Naive thymus-derived CD4-positive, alpha-beta T cell (primary cell): ENCODE measurements at regions not wholly inside any gene's neighbourhood (a gene's known extent, or its start where the extent isn't known, plus 50 kb on each side); places are given as distances from the start of the nearest gene placed in this dataset.

Source experiments
- ATAC-seq: fragments of 150-1000 bp; cut with Tn5 transposase; 2 replicates; pipeline ENCODE4 v1.10.0; 2021; ENCODE audit warnings: mild to moderate bottlenecking, moderate library complexity
- CTCF ChIA-PET: fragments of 350-600 bp; sonication (Branson Sonifier 250); formaldehyde crosslinking; loops from one replicate; lab custom pipeline; 2021; ENCODE audit warnings: antibody characterized with exemption; lab: Charles Lee
- POLR2A ChIA-PET: fragments of 350-600 bp; sonication (Branson Sonifier 250); formaldehyde crosslinking; loops from one replicate; lab custom pipeline; 2021; ENCODE audit warnings: antibody characterized with exemption, inconsistent platforms; lab: Charles Lee
- DNase-seq, 9 donors: peaks; one replicate each; pipeline versions ENCODE4 v3.0.0 to v3.0.0-alpha.2; 2020 to 2022; ENCODE audit warnings: mixed read lengths in 1 of 9
- H3K27ac ChIP-seq: one replicate; pipeline ENCODE4 v1.7.0; 2013; ENCODE audit warnings: mild to moderate bottlenecking, low read depth, low read length, moderate library complexity
- H3K27me3 ChIP-seq, 2 donors: one replicate each; pipeline ENCODE4 v1.7.0; 2013; ENCODE audit warnings: low read length in 2 of 2, mild to moderate bottlenecking in 2 of 2, moderate library complexity in 2 of 2; ENCODE audit not compliant: control insufficient read depth in 2 of 2, insufficient read depth in 2 of 2
- H3K36me3 ChIP-seq, 3 experiments: 1 replicate in 2 of 3; 2 replicates in 1 of 3; pipeline ENCODE4 v1.7.0; 2013; ENCODE audit warnings: low read length in 3 of 3, mild to moderate bottlenecking in 3 of 3, moderate library complexity in 1 of 3; ENCODE audit not compliant: insufficient read depth in 3 of 3, control insufficient read depth in 2 of 3
- H3K4me1 ChIP-seq, 2 donors: one replicate each; pipeline ENCODE4 v1.7.0; 2013; ENCODE audit warnings: low read length in 2 of 2, mild to moderate bottlenecking in 2 of 2, moderate library complexity in 1 of 2; ENCODE audit not compliant: control insufficient read depth in 2 of 2, insufficient read depth in 2 of 2
- H3K4me3 ChIP-seq: 2 replicates; pipeline ENCODE4 v1.7.0; 2013; ENCODE audit warnings: mild to moderate bottlenecking, low read length
- H3K9me3 ChIP-seq, 3 experiments: 1 replicate in 2 of 3; 2 replicates in 1 of 3; pipeline ENCODE4 v1.7.0; 2013; ENCODE audit warnings: low read length in 3 of 3; ENCODE audit not compliant: control insufficient read depth in 2 of 3
- H3K27ac Mint-ChIP-seq, 9 donors: one replicate each; pipeline ENCODE4 v1.8.0; 2020 to 2022; ENCODE audit warnings: mixed read lengths in 9 of 9, mild to moderate bottlenecking in 8 of 9, moderate library complexity in 5 of 9, inconsistent platforms in 2 of 9
- H3K27me3 Mint-ChIP-seq, 5 donors: one replicate each; pipeline ENCODE4 v1.8.0; 2021 to 2022; ENCODE audit warnings: mixed read lengths in 5 of 5, mild to moderate bottlenecking in 1 of 5
- H3K36me3 Mint-ChIP-seq, 5 donors: one replicate each; pipeline ENCODE4 v1.8.0; 2020 to 2022; ENCODE audit warnings: mixed read lengths in 5 of 5, mild to moderate bottlenecking in 3 of 5, inconsistent platforms in 1 of 5
- H3K4me1 Mint-ChIP-seq, 7 donors: one replicate each; pipeline ENCODE4 v1.8.0; 2020 to 2022; ENCODE audit warnings: mixed read lengths in 7 of 7, mild to moderate bottlenecking in 3 of 7, inconsistent platforms in 1 of 7
- H3K4me3 Mint-ChIP-seq, 10 donors: one replicate each; pipeline ENCODE4 v1.8.0; 2020 to 2022; ENCODE audit warnings: mild to moderate bottlenecking in 10 of 10, mixed read lengths in 10 of 10, moderate library complexity in 6 of 10, inconsistent platforms in 2 of 10
- H3K9me3 Mint-ChIP-seq, 11 donors: one replicate each; pipeline ENCODE4 v1.8.0; 2020 to 2022; ENCODE audit warnings: mixed read lengths in 11 of 11, mild to moderate bottlenecking in 4 of 11, inconsistent platforms in 1 of 11, moderate library complexity in 1 of 11
- intact Hi-C, 2 donors: fragments of 100-400 bp; cut with micrococcal nuclease; formaldehyde crosslinking; loops; one replicate each; pipeline ENCODE4 v1.15.1; 2023

DNA sequence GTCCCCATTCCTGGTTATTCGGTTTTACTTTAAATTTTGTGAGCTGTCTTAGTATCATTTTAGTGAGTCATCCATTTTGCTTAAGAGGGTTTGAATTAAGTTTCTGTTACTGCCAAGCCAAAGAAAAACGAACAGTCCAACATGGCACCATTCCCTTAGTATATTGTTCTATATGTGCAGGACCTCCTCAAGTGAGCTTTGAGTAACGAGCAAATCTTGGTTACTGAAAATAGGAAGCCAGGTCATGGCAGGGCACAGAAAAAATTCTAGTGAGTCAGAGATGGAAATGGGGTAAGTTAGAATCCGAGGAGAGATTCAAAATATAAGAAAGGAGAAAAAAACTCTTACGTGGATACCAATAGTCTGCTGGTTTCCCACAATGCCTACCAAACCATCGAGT, 292.9 kb downstream of the BAMBI start:
- peaks cover 0 to 5% (median 0%) of the 10 kb centered on the region in 11 donors for H3K9me3 Mint-ChIP-seq

DNA sequence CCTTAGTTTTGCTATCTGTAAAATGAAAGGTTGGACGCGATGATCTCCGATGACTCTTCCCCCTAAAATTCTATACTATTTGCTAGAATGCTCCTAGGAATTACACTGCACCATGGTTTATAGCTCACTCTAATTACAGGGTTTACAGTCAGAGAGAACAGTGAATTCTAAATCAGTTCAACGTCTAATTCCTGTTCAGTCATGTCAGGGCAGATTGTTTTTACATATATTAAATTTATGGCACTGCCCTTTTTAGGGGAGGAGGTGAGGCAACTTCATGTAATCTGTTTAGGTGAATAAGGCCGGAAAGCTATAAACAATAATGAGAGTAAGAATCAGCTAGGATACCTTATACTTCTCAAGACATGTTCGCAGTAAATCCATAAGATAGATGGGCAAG, 293.9 kb downstream of the BAMBI start:
- ATAC-seq (no peak), DNase-seq (no peak)
- H3K36me3 Mint-ChIP-seq, result peaks cover 0 to 3% (median 0%) of the 10 kb centered on the region in 5 donors
- H3K27ac Mint-ChIP-seq, result no peak overlapping the region
- H3K36me3 ChIP-seq, result no peaks in the 10 kb centered on the region
- ChIA-PET POLR2A (no interaction called here), CTCF (no interaction called here)
- H3K27me3 ChIP-seq, result peaks cover 0 to 2% of the 10 kb centered on the region in 2 donors
- no peak overlapping the region for H3K4me3 Mint-ChIP-seq
- no peak overlapping the region for H3K27ac ChIP-seq
- H3K9me3 ChIP-seq, result no peaks in the 10 kb centered on the region
- peaks cover 0 to 7% (median 0%) of the 10 kb centered on the region in 11 donors for H3K9me3 Mint-ChIP-seq
- H3K4me3 ChIP-seq, result no peak overlapping the region
- intact Hi-C loops, result no loop called here
- H3K4me1 Mint-ChIP-seq, result no peaks in the 10 kb centered on the region
- no peaks in the 10 kb centered on the region for H3K4me1 ChIP-seq
- peaks cover 0 to 7% (median 0%) of the 10 kb centered on the region in 5 donors for H3K27me3 Mint-ChIP-seq

More for the DNA sequence above, 292.9 kb downstream of the BAMBI start:
- intact Hi-C loops, result no loop called here
- Histone ChIP-seq H3K27me3 (peaks cover 0 to 2% of the 10 kb centered on the region in 2 donors), H3K27ac (no peak overlapping the region), H3K4me3 (no peak overlapping the region), H3K9me3 (no peaks in the 10 kb centered on the region), H3K36me3 (no peaks in the 10 kb centered on the region), H3K4me1 (no peaks in the 10 kb centered on the region)
- H3K27ac Mint-ChIP-seq, result no peak overlapping the region
- no peak for ATAC-seq
- peaks cover 0 to 3% (median 0%) of the 10 kb centered on the region in 5 donors for H3K36me3 Mint-ChIP-seq
- no peak overlapping the region for H3K4me3 Mint-ChIP-seq
- H3K4me1 Mint-ChIP-seq, result no peaks in the 10 kb centered on the region
- no peak for DNase-seq
- ChIA-PET POLR2A (no interaction called here), CTCF (no interaction called here)
- H3K27me3 Mint-ChIP-seq, result peaks cover 0 to 8% (median 5%) of the 10 kb centered on the region in 5 donors

DNA sequence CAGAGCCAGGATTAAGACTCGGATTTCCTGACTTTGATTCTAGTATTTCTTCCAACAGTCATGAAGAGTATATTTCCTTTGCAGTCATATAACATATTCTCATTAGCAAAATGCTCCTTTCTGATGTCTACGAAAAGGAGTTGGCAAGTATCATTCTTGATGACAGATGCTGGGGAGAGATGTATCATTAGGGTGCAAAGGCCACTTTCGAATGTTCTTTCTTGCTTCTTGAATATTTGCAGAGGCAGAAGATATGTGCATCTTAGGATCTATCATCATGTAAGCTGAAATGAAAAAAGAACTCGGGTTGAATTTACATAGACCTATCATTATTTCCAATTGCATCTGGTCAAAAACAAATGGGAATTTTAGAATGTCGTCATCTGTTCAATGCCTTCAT, 294.4 kb downstream of the BAMBI start:
- ChIA-PET CTCF (no interaction called here), POLR2A (no interaction called here)
- no peak for ATAC-seq
- no peak overlapping the region for H3K4me3 Mint-ChIP-seq
- H3K4me1 Mint-ChIP-seq, result no peaks in the 10 kb centered on the region
- Histone ChIP-seq H3K27ac (no peak overlapping the region), H3K4me3 (no peak overlapping the region), H3K27me3 (peaks cover 0 to 1% of the 10 kb centered on the region in 2 donors), H3K36me3 (no peaks in the 10 kb centered on the region), H3K4me1 (no peaks in the 10 kb centered on the region), H3K9me3 (no peaks in the 10 kb centered on the region)
- H3K27ac Mint-ChIP-seq, result no peak overlapping the region
- intact Hi-C loops, result no loop called here
- DNase-seq, result no peak
- peaks cover 0 to 7% (median 0%) of the 10 kb centered on the region in 11 donors for H3K9me3 Mint-ChIP-seq
- H3K36me3 Mint-ChIP-seq, result peaks cover 0 to 3% (median 0%) of the 10 kb centered on the region in 5 donors
- peaks cover 0 to 6% (median 0%) of the 10 kb centered on the region in 5 donors for H3K27me3 Mint-ChIP-seq

DNA sequence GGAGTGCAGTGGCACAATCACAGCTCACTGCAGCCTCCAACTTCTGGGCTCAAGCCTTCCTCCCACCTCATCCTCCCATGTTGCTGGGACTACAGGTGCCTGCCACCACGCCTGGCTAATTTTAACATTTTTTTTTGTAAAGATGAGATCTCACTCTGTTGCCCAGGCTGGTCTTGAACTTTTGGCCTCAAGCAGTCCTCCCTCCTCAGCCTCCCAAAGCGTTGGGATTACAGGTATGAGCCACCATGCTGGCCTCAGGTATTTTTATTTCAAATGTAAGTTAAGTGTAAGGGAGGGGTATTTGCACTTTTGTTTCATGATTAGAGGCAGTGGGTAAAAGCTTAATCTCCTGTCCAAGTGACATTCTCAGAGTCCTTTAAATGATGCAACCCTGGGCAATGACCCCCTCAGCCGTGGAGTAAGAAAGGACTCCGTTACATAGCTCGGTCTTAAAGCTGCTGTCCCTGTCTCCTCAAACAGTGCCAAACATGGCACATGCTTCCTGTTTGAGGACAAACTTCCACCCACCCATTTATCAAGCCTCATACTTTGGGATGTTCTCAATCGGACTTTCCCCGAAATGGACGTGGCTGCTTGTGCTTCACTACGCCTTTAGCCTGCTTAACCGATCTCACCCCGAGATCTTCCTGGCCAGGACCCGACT, 296.1 kb downstream of the BAMBI start:
- Mint-ChIP-seq H3K27ac (no peak overlapping the region), H3K27me3 (peaks cover 0 to 14% (median 6%) of the 10 kb centered on the region in 5 donors), H3K9me3 (peaks cover 0 to 9% (median 4%) of the 10 kb centered on the region in 11 donors), H3K4me3 (no peak overlapping the region), H3K4me1 (no peaks in the 10 kb centered on the region), H3K36me3 (peaks cover 0 to 3% (median 0%) of the 10 kb centered on the region in 5 donors)
- no peaks in the 10 kb centered on the region for H3K4me1 ChIP-seq
- intact Hi-C loops, result no loop called here
- no peaks in the 10 kb centered on the region for H3K36me3 ChIP-seq
- ChIA-PET POLR2A (interaction anchor here (0.6 kb wide), 1 partner anchor 101 kb away, joined by 3 read pairs; no protein-coding TSS in a partner anchor), CTCF (no interaction called here)
- no peaks in the 10 kb centered on the region for H3K27me3 ChIP-seq
- no peak for ATAC-seq
- no peak overlapping the region for H3K27ac ChIP-seq
- H3K4me3 ChIP-seq, result no peak overlapping the region
- H3K9me3 ChIP-seq, result no peaks in the 10 kb centered on the region
- DNase-seq, result no peak

DNA sequence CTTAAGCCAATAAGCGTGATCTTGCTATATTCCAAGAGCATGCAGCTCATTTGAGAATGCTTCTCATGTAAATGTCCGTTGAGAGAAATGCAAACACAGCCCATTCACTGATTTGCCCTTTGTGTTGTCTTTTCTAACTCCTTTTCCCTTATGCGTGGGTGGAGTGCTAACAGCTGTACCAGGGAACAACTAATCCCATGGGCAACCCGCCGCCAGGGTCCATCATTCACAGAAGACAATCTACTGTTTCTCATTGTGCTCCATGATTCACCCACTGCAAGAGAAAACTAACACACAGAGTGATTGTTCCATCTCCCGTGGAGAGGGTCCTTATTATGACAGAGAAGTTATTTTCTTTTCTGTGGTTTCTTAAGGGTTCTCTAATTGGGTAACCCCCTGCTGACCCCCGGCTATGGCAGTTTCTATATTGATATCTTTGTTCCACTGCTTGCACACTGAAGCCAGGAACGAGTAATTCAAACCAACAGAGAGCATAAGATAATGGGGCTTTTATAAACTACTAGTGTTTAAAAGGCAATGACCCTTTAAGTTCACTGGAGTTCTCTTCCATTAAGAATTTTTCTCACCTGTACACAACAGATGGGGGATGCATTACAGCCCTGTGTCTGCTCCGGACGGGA, 298.7 kb downstream of the BAMBI start:
- H3K4me1 Mint-ChIP-seq, result no peaks in the 10 kb centered on the region
- H3K4me3 Mint-ChIP-seq, result no peak overlapping the region
- CTCF ChIA-PET, result no interaction called here
- Histone ChIP-seq H3K4me1 (no peaks in the 10 kb centered on the region), H3K36me3 (no peaks in the 10 kb centered on the region), H3K9me3 (no peaks in the 10 kb centered on the region), H3K27ac (no peak overlapping the region), H3K27me3 (no peaks in the 10 kb centered on the region), H3K4me3 (no peak overlapping the region)
- intact Hi-C loops, result no loop called here
- POLR2A ChIA-PET, result no interaction called here
- DNase-seq, result no peak
- peaks cover 0 to 23% (median 6%) of the 10 kb centered on the region in 5 donors for H3K27me3 Mint-ChIP-seq
- peaks cover 0 to 10% (median 4%) of the 10 kb centered on the region in 11 donors for H3K9me3 Mint-ChIP-seq
- ATAC-seq, result no peak
- H3K27ac Mint-ChIP-seq, result no peak overlapping the region
- H3K36me3 Mint-ChIP-seq, result peaks cover 0 to 3% (median 0%) of the 10 kb centered on the region in 5 donors

DNA sequence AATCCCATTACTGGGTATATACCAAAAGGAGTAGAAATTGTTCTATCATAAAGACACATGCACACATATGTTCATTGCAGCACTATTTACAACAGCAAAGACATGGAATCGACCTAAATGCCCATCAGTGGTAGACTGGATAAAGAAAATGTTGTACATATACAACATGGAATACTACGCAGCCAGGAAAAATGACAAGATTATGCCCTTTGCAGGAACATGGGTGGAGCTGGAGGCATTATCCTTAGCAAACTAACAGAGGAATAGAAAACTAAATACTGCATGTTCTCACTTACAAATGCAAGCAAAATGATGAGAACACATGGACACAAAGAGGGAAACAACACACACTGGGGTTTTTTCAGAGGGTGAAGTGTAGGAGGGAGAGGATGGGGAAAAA, 300.2 kb downstream of the BAMBI start:
- peaks cover 0 to 14% (median 3%) of the 10 kb centered on the region in 11 donors for H3K9me3 Mint-ChIP-seq
- H3K9me3 ChIP-seq, result no peaks in the 10 kb centered on the region
- H3K36me3 Mint-ChIP-seq, result peaks cover 0 to 3% (median 0%) of the 10 kb centered on the region in 5 donors
- H3K27me3 ChIP-seq, result no peaks in the 10 kb centered on the region
- H3K27me3 Mint-ChIP-seq, result peaks cover 0 to 24% (median 6%) of the 10 kb centered on the region in 5 donors
- no peak overlapping the region for H3K4me3 Mint-ChIP-seq
- H3K4me1 ChIP-seq, result no peaks in the 10 kb centered on the region
- no peaks in the 10 kb centered on the region for H3K36me3 ChIP-seq
- no peak overlapping the region for H3K27ac ChIP-seq
- CTCF ChIA-PET, result no interaction called here
- POLR2A ChIA-PET, result no interaction called here
- ATAC-seq (no peak), DNase-seq (no peak)
- intact Hi-C loops, result no loop called here
- no peaks in the 10 kb centered on the region for H3K4me1 Mint-ChIP-seq
- no peak overlapping the region for H3K4me3 ChIP-seq
- H3K27ac Mint-ChIP-seq, result no peak overlapping the region
